Adrenal gland (tissue), 5 donors: ENCODE measurements at regions not wholly inside any gene's neighbourhood (a gene's known extent, or its start where the extent isn't known, plus 50 kb on each side); places are given as distances from the start of the nearest gene placed in this dataset.

Source experiments
- CTCF ChIP-seq, 6 experiments: fragments of 450-650 bp in 4 of 6; fragments of 200-600 bp in 2 of 6; sonication (generic) in 1 of 6; IDR thresholded peaks; 1 replicate in 5 of 6; 2 replicates in 1 of 6; pipeline versions ENCODE4 v1.5.1 to v1.8.0; 2016 to 2021; ENCODE audit warnings: antibody characterized with exemption in 6 of 6, mild to moderate bottlenecking in 2 of 6, moderate library complexity in 1 of 6
- POLR2A ChIP-seq, 2 donors: fragments of 450-650 bp; IDR thresholded peaks; one replicate each; pipeline ENCODE4 v1.6.1; 2017; ENCODE audit warnings: antibody characterized with exemption in 2 of 2, mild to moderate bottlenecking in 2 of 2, moderate library complexity in 1 of 2
- donor health status: DM: no; HTN: no; CAD: no.

GRCh38 chr12:124422570-124423523 is 128.0 kb downstream of the RFLNA start:
- TF ChIP-seq POLR2A (IDR thresholded peaks at IDR 0.05) (peak in 1 of 2 donors; percentile 45), CTCF (IDR thresholded peaks at IDR 0.05) (peak in 2 of 6 experiments; percentile 17 to 33)
